K562 (cell line): ENCODE measurements at regions not wholly inside any gene's neighbourhood (a gene's known extent, or its start where the extent isn't known, plus 50 kb on each side); places are given as distances from the start of the nearest gene placed in this dataset.
"Not testable (repeated sequence)": the region's sequence is repeated elsewhere in the genome, so short reads cannot be mapped to it uniquely, and the experiment has no call there.

Experiments
- ATAC-seq: fragments of 200-7000 bp; cut with Tn5 transposase; 3 replicates; pipeline ENCODE4 v1.9.1; 2020; ENCODE audit warnings: moderate library complexity
- BruUV-seq: library from RNA; stranded (reverse); fragments of 400-500 nt; replicated peaks from 2 replicates; lab custom pipeline; 2021; lab: Mats Ljungman, UMichigan
- CTCF ChIA-PET: fragments of 300-600 bp; formaldehyde crosslinking; extraction: SDS; loops from one replicate; lab custom pipeline; 2021; ENCODE audit warnings: low intra/inter-chr PET ratio; lab: Yijun Ruan, JAX
- POLR2A ChIA-PET: fragments of 300-600, 350-650 bp; sonication (Branson Sonifier 250); formaldehyde crosslinking; extraction: SDS; loops from one replicate; lab custom pipeline; 2021; ENCODE audit warnings: antibody characterized with exemption, inconsistent platforms; lab: Yijun Ruan, JAX
- DNase-seq, 4 experiments: peaks; one replicate each; pipeline versions ENCODE4 v3.0.0 to v3.0.0-alpha.2; 2011 to 2018; ENCODE audit warnings: low spot score in 3 of 4, mixed read lengths in 3 of 4; ENCODE audit errors: extremely low read depth in 1 of 4
- FAIRE-seq: peaks from 2 replicates; lab custom pipeline; 2011; peaks lifted over from hg19 to GRCh38; lab: Jason Lieb, UNC
- H2AFZ ChIP-seq: 2 replicates; pipeline ENCODE4 v1.6.0; 2011; ENCODE audit warnings: low read depth, low read length, control low read depth, inconsistent platforms
- H3K27ac ChIP-seq: fragments of 200-600 bp; 3 replicates; pipeline ENCODE4 v1.8.0; 2011; ENCODE audit warnings: low read depth, mild to moderate bottlenecking, control low read depth, inconsistent platforms, low read length, moderate library complexity, mixed read lengths; ENCODE audit errors: extremely low read depth
- H3K27me3 ChIP-seq, 2 experiments: fragments of 300-600 bp in 1 of 2; 2 replicates in 1 of 2; 3 replicates in 1 of 2; pipeline versions ENCODE4 v1.6.0 to v1.8.0; 2011; ENCODE audit warnings: inconsistent platforms in 2 of 2, low read length in 2 of 2, mild to moderate bottlenecking in 1 of 2, mixed read lengths in 1 of 2, moderate library complexity in 1 of 2; ENCODE audit not compliant: control insufficient read depth in 2 of 2, insufficient read depth in 2 of 2
- H3K36me3 ChIP-seq: fragments of 300-600 bp; 3 replicates; pipeline ENCODE4 v1.8.0; 2011; ENCODE audit warnings: mild to moderate bottlenecking, low read length, inconsistent platforms; ENCODE audit not compliant: control insufficient read depth, insufficient read depth
- H3K4me1 ChIP-seq, 2 experiments: fragments of 200-600 bp in 1 of 2; replicated peaks in 1 of 2; 2 replicates in 1 of 2; 3 replicates in 1 of 2; pipeline versions ENCODE4 v1.5.1 to v1.8.0; 2011; ENCODE audit warnings: inconsistent platforms in 2 of 2, low read length in 2 of 2, mild to moderate bottlenecking in 1 of 2, mixed read lengths in 1 of 2, moderate library complexity in 1 of 2; ENCODE audit not compliant: control insufficient read depth in 2 of 2, insufficient read depth in 2 of 2
- H3K4me2 ChIP-seq: 2 replicates; pipeline ENCODE4 v1.6.1; 2011; ENCODE audit warnings: low read length, control low read depth, inconsistent platforms, mixed read lengths; ENCODE audit not compliant: insufficient read depth
- H3K4me3 ChIP-seq: fragments of 200-600 bp; sonication (generic), shearing (Covaris generic); 2 replicates; pipeline ENCODE4 v1.5.1; 2016; ENCODE audit warnings: control low read depth, inconsistent platforms
- H3K79me2 ChIP-seq: fragments of 200-600 bp; 3 replicates; pipeline ENCODE4 v1.8.0; 2011; ENCODE audit warnings: low read length, inconsistent platforms; ENCODE audit not compliant: control insufficient read depth, insufficient read depth
- H3K9ac ChIP-seq, 2 experiments: 2 replicates each; pipeline versions ENCODE4 v1.6.0 to v1.6.1; 2011; ENCODE audit warnings: low read depth in 2 of 2, low read length in 2 of 2, control low read depth in 1 of 2, inconsistent platforms in 1 of 2, mild to moderate bottlenecking in 1 of 2, mixed read lengths in 1 of 2; ENCODE audit not compliant: insufficient read depth in 1 of 2
- H3K9me1 ChIP-seq: one replicate; pipeline ENCODE4 v1.6.0; 2011; ENCODE audit warnings: inconsistent platforms, mild to moderate bottlenecking, low read length, moderate library complexity; ENCODE audit not compliant: control insufficient read depth, insufficient read depth
- H3K9me3 ChIP-seq: replicated peaks from 2 replicates; pipeline ENCODE4 v1.5.1; 2011; ENCODE audit warnings: low read depth, low read length, inconsistent platforms; ENCODE audit not compliant: control insufficient read depth, insufficient read depth
- H4K20me1 ChIP-seq: replicated peaks from 2 replicates; pipeline ENCODE4 v1.6.1; 2011; ENCODE audit warnings: low read length, inconsistent platforms, mixed read lengths; ENCODE audit not compliant: control insufficient read depth, insufficient read depth
- ATF1 ChIP-seq, 2 experiments: fragments of 450-650 bp in 1 of 2; IDR thresholded peaks; 2 replicates each; pipeline ENCODE4 v1.6.1; 2016; ENCODE audit warnings: missing compliant biosample characterization in 1 of 2, missing genetic modification characterization in 1 of 2
- FOXA3 ChIP-seq, 2 experiments: fragments of 450-650 bp in 1 of 2; sonication (generic) in 1 of 2; formaldehyde crosslinking; IDR thresholded peaks in 1 of 2; conservative IDR thresholded peaks in 1 of 2; 2 replicates each; pipeline versions ENCODE4 v1.4.0 to v1.8.0; 2020 to 2022; ENCODE audit warnings: mild to moderate bottlenecking in 2 of 2, missing genetic modification reagents in 1 of 2
- FOXK2 ChIP-seq, 2 experiments: fragments of 450-650 bp; IDR thresholded peaks in 1 of 2; conservative IDR thresholded peaks in 1 of 2; 2 replicates each; pipeline ENCODE4 v1.6.1; 2016; ENCODE audit warnings: low read depth in 2 of 2, mild to moderate bottlenecking in 1 of 2
- YY1 ChIP-seq, 3 experiments: IDR thresholded peaks; 2 replicates each; pipeline ENCODE4 v1.6.1; 2011; ENCODE audit warnings: low read length in 2 of 3, mild to moderate bottlenecking in 2 of 3, moderate library complexity in 2 of 3, borderline replicate concordance in 1 of 3, control low read depth in 1 of 3, low read depth in 1 of 3; ENCODE audit not compliant: insufficient read depth in 3 of 3, insufficient replicate concordance in 2 of 3, control insufficient read depth in 1 of 3, insufficient read length in 1 of 3; ENCODE audit errors: extremely low read depth in 1 of 3
- WGBS: fragments of 100-300 bp; shearing (Covaris generic); methylation state at CpG from one replicate; pipeline ENCODE4 v1.1.6; 2016; ENCODE audit warnings: low coverage, mixed read lengths; ENCODE audit not compliant: insufficient coverage; ENCODE audit errors: missing lambda C conversion rate; 5-methylcytosine and 5-hydroxymethylcytosine counted together
- in situ Hi-C: fragments of 300-500 bp; cut with MboI; formaldehyde crosslinking; loops from 4 replicates; pipeline ENCODE4 v1.15.0; 2018; ENCODE audit warnings: inconsistent platforms, mixed read lengths
- intact Hi-C: fragments of 100-400 bp; cut with micrococcal nuclease; formaldehyde crosslinking; loops from 2 replicates; pipeline ENCODE4 v1.14.2; 2022

DNA sequence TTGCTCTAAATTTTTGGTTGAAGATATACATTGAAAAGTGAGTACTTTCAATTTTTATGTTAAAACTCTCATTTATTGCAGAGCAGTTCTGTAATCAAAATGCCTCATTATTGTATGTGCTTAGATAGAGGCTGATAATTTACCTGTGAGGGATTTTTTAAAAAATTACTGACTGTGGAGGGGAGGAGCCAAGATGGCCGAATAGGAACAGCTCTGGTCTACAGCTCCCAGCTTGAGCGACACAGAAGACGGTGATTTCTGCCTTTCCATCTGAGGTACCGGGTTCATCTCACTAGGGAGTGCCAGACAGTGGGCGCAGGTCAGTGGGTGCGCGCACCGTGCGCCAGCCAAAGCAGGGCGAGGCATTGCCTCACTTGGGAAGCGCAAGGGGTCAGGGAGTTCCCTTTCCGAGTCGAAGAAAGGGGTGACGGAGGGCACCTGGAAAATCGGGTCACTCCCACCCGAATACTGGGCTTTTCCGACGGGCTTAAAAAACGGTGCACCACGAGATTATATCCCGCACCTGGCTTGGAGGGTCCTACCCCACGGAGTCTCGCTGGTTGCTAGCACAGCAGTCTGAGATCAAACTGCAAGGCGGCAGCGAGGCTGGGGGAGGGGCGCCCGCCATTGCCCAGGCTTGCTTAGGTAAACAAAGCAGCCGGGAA lies 89.4 kb downstream of the DDX11 start:
- in situ Hi-C loops; H3K36me3 ChIP-seq; H3K27me3 ChIP-seq; H3K4me1 ChIP-seq; ATAC-seq; H3K9me3 ChIP-seq; BruUV-seq; DNase-seq; POLR2A ChIA-PET; FAIRE-seq; intact Hi-C loops; CTCF ChIA-PET; H3K79me2 ChIP-seq; H4K20me1 ChIP-seq; H3K9me1 ChIP-seq; H3K27ac ChIP-seq; TF ChIP-seq ATF1 (CRISPR knock-in tag; IDR thresholded peaks at IDR 0.05): not testable (repeated sequence)
- 13% methylated on average over 5 of the region's 28 CpGs for WGBS
- Histone ChIP-seq H3K9ac (peak overlapping the region in 1 of 2 experiments; percentile 45; a peak in 1 of 4 replicates), H2AFZ (peak overlapping the region; percentile 77), H3K4me2 (peak overlapping the region; percentile 52; the same call in 1 of the 2 replicates), H3K4me3 (peak overlapping the region; percentile 25; the same call in 1 of the 2 replicates)
- TF ChIP-seq FOXK2 (conservative IDR thresholded peaks at IDR 0.05 in 1 of 2, IDR thresholded peaks at IDR 0.05 in 1 of 2; ENCODE audit: low read depth in 2 of 2): peak in 1 of 2 experiments; percentile 62; a peak in 2 of 4 replicates
- TF ChIP-seq ATF1 (tag; IDR thresholded peaks at IDR 0.05): 0 out of 2 replicates have a peak, but pooled peaks have one; percentile 23
- peak in 1 of 2 experiments; percentile 80; a peak in 2 of 4 replicates for TF ChIP-seq FOXA3 (CRISPR knock-in tag; conservative IDR thresholded peaks at IDR 0.05 in 1 of 2, IDR thresholded peaks at IDR 0.05 in 1 of 2)
- TF ChIP-seq YY1 (IDR thresholded peaks at IDR 0.05; ENCODE audit: borderline replicate concordance in 1 of 3, control insufficient read depth in 1 of 3, extremely low read depth in 1 of 3, insufficient read depth in 3 of 3, insufficient read length in 1 of 3, insufficient replicate concordance in 2 of 3, low read depth in 1 of 3, low read length in 2 of 3): peak in 1 of 3 experiments; percentile 56

GRCh38 chr12:31174293-31174692 lies 100.6 kb downstream of the DDX11 start:
- intact Hi-C loops, FAIRE-seq: not testable (repeated sequence)

GRCh38 chr12:31177514-31177913 lies 103.9 kb downstream of the DDX11 start:
- CTCF ChIA-PET, FAIRE-seq, H3K9me1 ChIP-seq, in situ Hi-C loops, H3K4me3 ChIP-seq, ATAC-seq, H3K4me2 ChIP-seq, POLR2A ChIA-PET, H2AFZ ChIP-seq, H3K9ac ChIP-seq, H3K36me3 ChIP-seq, H3K4me1 ChIP-seq, DNase-seq, H3K27me3 ChIP-seq, H3K9me3 ChIP-seq, H3K79me2 ChIP-seq, BruUV-seq, H3K27ac ChIP-seq, intact Hi-C loops, H4K20me1 ChIP-seq: not testable (repeated sequence)
- WGBS: 0% methylated on average over 1 of the region's 4 CpGs

More at GRCh38 chr12:31174293-31174692, 100.6 kb downstream of the DDX11 start:
- H3K9me1 ChIP-seq, CTCF ChIA-PET, in situ Hi-C loops, DNase-seq, H3K9me3 ChIP-seq, H3K27me3 ChIP-seq, H2AFZ ChIP-seq, H3K4me2 ChIP-seq, POLR2A ChIA-PET, H3K9ac ChIP-seq, H3K27ac ChIP-seq, H3K79me2 ChIP-seq, ATAC-seq, BruUV-seq, H4K20me1 ChIP-seq, H3K4me3 ChIP-seq, H3K4me1 ChIP-seq, H3K36me3 ChIP-seq: not testable (repeated sequence)
- WGBS: 0% methylated on average over 1 of the region's 1 CpG
